Right lung (tissue), 2 donors: ENCODE measurements at regions not wholly inside any gene's neighbourhood (a gene's known extent, or its start where the extent isn't known, plus 50 kb on each side); places are given as distances from the start of the nearest gene placed in this dataset.
"Not testable (repeated sequence)": the region's sequence is repeated elsewhere in the genome, so short reads cannot be mapped to it uniquely, and the experiment has no call there.

Experiments used
- DNase-seq, 2 donors: peaks; one replicate each; pipeline ENCODE4 v3.0.0-alpha.2; 2013

- DNase-seq, result no peak
Measured at GRCh38 chr13:88707646-88708045, 1036.5 kb downstream of the SLITRK5 start.

GRCh38 chr13:88717946-88718345 lies 1046.8 kb downstream of the SLITRK5 start:
- DNase-seq, result no peak

- DNase-seq, result no peak
Measured at GRCh38 chr13:88718781-88719180, 1047.6 kb downstream of the SLITRK5 start.

- DNase-seq, result no peak
Measured at GRCh38 chr13:88726075-88726474, 1054.9 kb downstream of the SLITRK5 start.

- DNase-seq, result not testable (repeated sequence)
Measured at GRCh38 chr13:88727236-88727635, 1056.1 kb downstream of the SLITRK5 start.

- DNase-seq, result no peak
Measured at GRCh38 chr13:88729605-88730004, 1058.4 kb downstream of the SLITRK5 start.

- no peak for DNase-seq
Measured at GRCh38 chr13:88736026-88736425, 1064.9 kb downstream of the SLITRK5 start.

- DNase-seq, result no peak
Measured at GRCh38 chr13:88739195-88739594, 1068.0 kb downstream of the SLITRK5 start.

GRCh38 chr13:88744289-88744688 lies 1073.1 kb downstream of the SLITRK5 start:
- DNase-seq, result no peak

- no peak for DNase-seq
Measured at GRCh38 chr13:88745011-88745410, 1073.8 kb downstream of the SLITRK5 start.

GRCh38 chr13:88752041-88752440 lies 1080.9 kb downstream of the SLITRK5 start:
- DNase-seq, result no peak

GRCh38 chr13:88754141-88754540 lies 1083.0 kb downstream of the SLITRK5 start:
- DNase-seq, result no peak

GRCh38 chr13:88761145-88761544 lies 1090.0 kb downstream of the SLITRK5 start:
- DNase-seq, result no peak

- DNase-seq, result no peak
Measured at GRCh38 chr13:88764103-88764502, 1092.9 kb downstream of the SLITRK5 start.

GRCh38 chr13:88800505-88800904 lies 1129.3 kb downstream of the SLITRK5 start:
- DNase-seq, result no peak

GRCh38 chr13:88801361-88801760 lies 1130.2 kb downstream of the SLITRK5 start:
- DNase-seq, result no peak

- no peak for DNase-seq
Measured at GRCh38 chr13:88802886-88803285, 1131.7 kb downstream of the SLITRK5 start.

- no peak for DNase-seq
Measured at GRCh38 chr13:88806438-88806837, 1135.3 kb downstream of the SLITRK5 start.

- no peak for DNase-seq
Measured at GRCh38 chr13:88817560-88817959, 1146.4 kb downstream of the SLITRK5 start.

GRCh38 chr13:88823114-88823513 lies 1151.9 kb downstream of the SLITRK5 start:
- no peak for DNase-seq

GRCh38 chr13:88824218-88824617 lies 1153.0 kb downstream of the SLITRK5 start:
- DNase-seq, result no peak

- DNase-seq, result no peak
Measured at GRCh38 chr13:88840085-88840484, 1168.9 kb downstream of the SLITRK5 start.

GRCh38 chr13:88852293-88852692 lies 1181.1 kb downstream of the SLITRK5 start:
- not testable (repeated sequence) for DNase-seq

GRCh38 chr13:88857256-88857655 lies 1186.1 kb downstream of the SLITRK5 start:
- DNase-seq, result no peak

- DNase-seq, result no peak
Measured at GRCh38 chr13:88862095-88862620, 1191.0 kb downstream of the SLITRK5 start.
